ENCODE measurements at regions not wholly inside any gene's neighbourhood (a gene's known extent, or its start where the extent isn't known, plus 50 kb on each side); places are given as distances from the start of the nearest gene placed in this dataset.
A peak's percentile ranks its signal among the peaks of the same experiment; 100 is the strongest.

DNA sequence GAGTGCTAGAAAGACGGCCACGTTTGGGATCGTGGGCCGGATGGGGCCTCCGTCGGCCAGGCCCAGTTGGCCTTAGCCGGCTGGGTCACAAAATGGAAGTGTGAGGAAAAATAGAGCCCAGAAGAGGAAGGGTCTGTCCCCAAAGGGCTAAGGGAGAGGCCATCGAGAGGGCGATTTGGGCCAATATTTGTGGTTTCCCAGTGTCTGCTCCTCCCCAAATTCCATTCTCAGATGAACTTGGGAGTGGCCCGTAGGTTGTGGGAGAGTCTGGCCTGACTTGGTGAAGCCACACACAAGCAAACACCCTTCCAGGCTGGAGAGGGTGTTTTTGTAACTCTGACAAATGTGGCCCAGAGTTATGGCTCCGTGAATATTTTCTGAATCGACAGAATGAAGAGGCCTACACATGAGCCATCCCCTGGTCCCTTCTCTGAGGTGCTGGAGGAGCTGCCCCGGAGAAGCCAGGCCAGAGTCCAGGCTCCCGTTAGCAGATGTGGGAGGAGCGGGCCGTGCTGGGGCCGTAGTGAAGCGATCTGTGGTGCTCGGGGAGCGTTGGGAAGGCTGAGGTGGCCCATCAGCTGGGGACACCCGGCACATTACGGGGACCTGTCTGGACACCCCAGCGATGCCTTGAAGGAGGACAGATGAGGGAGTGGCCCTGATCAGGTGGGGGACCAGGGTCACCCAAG lies 73.5 kb upstream of the PPARA start:
- FAIRE-seq: peak; percentile 48
- peaks cover 97% of the 10 kb centered on the region for H3K79me2 ChIP-seq (ENCODE audit: control insufficient read depth, insufficient read depth, low read length)
- peak overlapping the region; percentile 81 for H3K4me2 ChIP-seq (ENCODE audit: control insufficient read depth, extremely low read depth, insufficient read depth, low read depth, low read length)
- H3K9me3 ChIP-seq (ENCODE audit: control insufficient read depth, low read depth, low read length): no peaks in the 10 kb centered on the region
- H3K9ac ChIP-seq (ENCODE audit: control insufficient read depth, extremely low read depth, insufficient read depth, low read length): peak overlapping the region; percentile 99
- dilution Hi-C loops (cut with MboI; ENCODE audit: extremely low pct_ligation_motif_present, low sequenced_read_pairs): no loop called here
- peaks cover 45% of the 10 kb centered on the region for H3K4me1 ChIP-seq (ENCODE audit: control insufficient read depth, extremely low read depth, insufficient read depth, low read length)
- TF ChIP-seq, protein P1, sequence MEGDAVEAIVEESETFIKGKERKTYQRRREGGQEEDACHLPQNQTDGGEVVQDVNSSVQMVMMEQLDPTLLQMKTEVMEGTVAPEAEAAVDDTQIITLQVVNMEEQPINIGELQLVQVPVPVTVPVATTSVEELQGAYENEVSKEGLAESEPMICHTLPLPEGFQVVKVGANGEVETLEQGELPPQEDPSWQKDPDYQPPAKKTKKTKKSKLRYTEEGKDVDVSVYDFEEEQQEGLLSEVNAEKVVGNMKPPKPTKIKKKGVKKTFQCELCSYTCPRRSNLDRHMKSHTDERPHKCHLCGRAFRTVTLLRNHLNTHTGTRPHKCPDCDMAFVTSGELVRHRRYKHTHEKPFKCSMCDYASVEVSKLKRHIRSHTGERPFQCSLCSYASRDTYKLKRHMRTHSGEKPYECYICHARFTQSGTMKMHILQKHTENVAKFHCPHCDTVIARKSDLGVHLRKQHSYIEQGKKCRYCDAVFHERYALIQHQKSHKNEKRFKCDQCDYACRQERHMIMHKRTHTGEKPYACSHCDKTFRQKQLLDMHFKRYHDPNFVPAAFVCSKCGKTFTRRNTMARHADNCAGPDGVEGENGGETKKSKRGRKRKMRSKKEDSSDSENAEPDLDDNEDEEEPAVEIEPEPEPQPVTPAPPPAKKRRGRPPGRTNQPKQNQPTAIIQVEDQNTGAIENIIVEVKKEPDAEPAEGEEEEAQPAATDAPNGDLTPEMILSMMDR (optimal IDR thresholded peaks at IDR 0.05 in 1 of 3, IDR thresholded peaks at IDR 0.05 in 1 of 3, conservative IDR thresholded peaks at IDR 0.05 in 1 of 3; ENCODE audit: extremely low read depth in 1 of 3, insufficient read depth in 2 of 3, low read length in 3 of 3): no peak
- TF ChIP-seq EZH2 (IDR thresholded peaks at IDR 0.05; ENCODE audit: low read length): no peak
- peaks cover 10% of the 10 kb centered on the region for H4K20me1 ChIP-seq (ENCODE audit: control insufficient read depth, extremely low read depth, insufficient read depth, low read length)
- H3K27ac ChIP-seq (ENCODE audit: control insufficient read depth, insufficient read depth, low read length): peak overlapping the region; percentile 98
- H3K36me3 ChIP-seq (ENCODE audit: control insufficient read depth in 2 of 2, extremely low read depth in 1 of 2, insufficient read depth in 2 of 2, low read length in 2 of 2): peaks cover 14 to 53% of the 10 kb centered on the region in 2 experiments
- H3K9me1 ChIP-seq (ENCODE audit: control insufficient read depth, extremely low read depth, insufficient read depth, low read length): no peaks in the 10 kb centered on the region
- H3K27me3 ChIP-seq (ENCODE audit: control insufficient read depth, extremely low read depth, insufficient read depth, low read length): no peaks in the 10 kb centered on the region
- peak overlapping the region; percentile 90 to 96 (median 95) for H3K4me3 ChIP-seq (ENCODE audit: control insufficient read depth in 2 of 3, extremely low read depth in 1 of 3, insufficient read depth in 2 of 3, low read depth in 1 of 3, low read length in 3 of 3)
- DNase-seq (ENCODE audit: low read depth, low spot score): no peak
- no peak overlapping the region for H2AFZ ChIP-seq (ENCODE audit: control insufficient read depth, low read length)

DNA sequence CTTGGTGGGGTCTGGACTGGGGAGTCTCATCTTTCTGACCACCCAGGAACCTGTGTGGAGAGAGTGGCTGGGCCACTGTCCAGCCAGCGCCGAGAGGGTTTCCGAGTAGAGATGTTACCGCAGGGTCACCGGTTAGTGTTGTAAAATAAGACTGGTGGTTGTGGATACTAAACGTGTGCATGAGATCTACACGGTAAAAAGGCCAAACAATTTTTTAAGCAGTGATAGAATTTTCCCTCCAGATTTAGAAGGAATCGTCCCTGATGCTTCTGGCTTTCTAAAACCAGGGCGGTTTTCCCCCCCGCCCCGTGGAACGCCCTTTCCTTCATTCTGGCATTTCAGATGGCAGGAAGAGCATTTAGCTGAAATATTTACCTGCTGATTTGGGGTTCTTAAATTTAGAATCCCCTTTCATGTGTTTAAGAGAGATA lies 72.6 kb upstream of the PPARA start:
- Histone ChIP-seq H2AFZ (ENCODE audit: control insufficient read depth, low read length) (no peak overlapping the region), H3K27ac (ENCODE audit: control insufficient read depth, insufficient read depth, low read length) (peak overlapping the region; percentile 98), H3K9me3 (ENCODE audit: control insufficient read depth, low read depth, low read length) (no peaks in the 10 kb centered on the region), H3K36me3 (ENCODE audit: control insufficient read depth in 2 of 2, extremely low read depth in 1 of 2, insufficient read depth in 2 of 2, low read length in 2 of 2) (peaks cover 14 to 59% of the 10 kb centered on the region in 2 experiments), H3K9me1 (ENCODE audit: control insufficient read depth, extremely low read depth, insufficient read depth, low read length) (no peaks in the 10 kb centered on the region), H3K9ac (ENCODE audit: control insufficient read depth, extremely low read depth, insufficient read depth, low read length) (peak overlapping the region; percentile 99), H3K27me3 (ENCODE audit: control insufficient read depth, extremely low read depth, insufficient read depth, low read length) (no peaks in the 10 kb centered on the region), H3K4me2 (ENCODE audit: control insufficient read depth, extremely low read depth, insufficient read depth, low read depth, low read length) (peak overlapping the region; percentile 81), H4K20me1 (ENCODE audit: control insufficient read depth, extremely low read depth, insufficient read depth, low read length) (peaks cover 10% of the 10 kb centered on the region), H3K79me2 (ENCODE audit: control insufficient read depth, insufficient read depth, low read length) (peaks cover 99% of the 10 kb centered on the region), H3K4me3 (ENCODE audit: control insufficient read depth in 2 of 3, extremely low read depth in 1 of 3, insufficient read depth in 2 of 3, low read depth in 1 of 3, low read length in 3 of 3) (peak overlapping the region; percentile 90 to 96 (median 95)), H3K4me1 (ENCODE audit: control insufficient read depth, extremely low read depth, insufficient read depth, low read length) (peaks cover 49% of the 10 kb centered on the region)
- dilution Hi-C loops (cut with MboI; ENCODE audit: extremely low pct_ligation_motif_present, low sequenced_read_pairs): no loop called here
- no peak for FAIRE-seq
- TF ChIP-seq, protein P1 (optimal IDR thresholded peaks at IDR 0.05 in 1 of 3, IDR thresholded peaks at IDR 0.05 in 1 of 3, conservative IDR thresholded peaks at IDR 0.05 in 1 of 3; ENCODE audit: extremely low read depth in 1 of 3, insufficient read depth in 2 of 3, low read length in 3 of 3): no peak
- no peak for DNase-seq (ENCODE audit: low read depth, low spot score)
